A673 (cell line): ENCODE measurements at regions not wholly inside any gene's neighbourhood (a gene's known extent, or its start where the extent isn't known, plus 50 kb on each side); places are given as distances from the start of the nearest gene placed in this dataset.

ENCODE experiments used
- BruUV-seq: library from RNA; stranded (reverse); fragments of 400-500 nt; replicated peaks from 2 replicates; lab custom pipeline; 2021; lab: Mats Ljungman, UMichigan
- CTCF ChIA-PET: fragments of 300-600 bp; sonication (Branson Sonifier 250); formaldehyde crosslinking; loops from one replicate; lab custom pipeline; 2022; ENCODE audit warnings: antibody characterized with exemption; lab: Charles Lee
- POLR2A ChIA-PET: fragments of 300-600 bp; sonication (Branson Sonifier 250); formaldehyde crosslinking; loops from one replicate; lab custom pipeline; 2022; ENCODE audit warnings: antibody characterized with exemption; ENCODE audit not compliant: low non-redundant PET; lab: Charles Lee
- DNase-seq: peaks from one replicate; pipeline ENCODE4 v3.0.0-alpha.2; 2015; ENCODE audit warnings: low spot score
- H3K27ac ChIP-seq: fragments of 200-600 bp; sonication (generic); 2 replicates; pipeline ENCODE4 v1.5.1; 2016; ENCODE audit warnings: mixed run types, low read depth, mild to moderate bottlenecking, mixed read lengths, antibody characterized with exemption, low read length; ENCODE audit not compliant: poor library complexity, severe bottlenecking
- H3K27me3 ChIP-seq: fragments of 200-600 bp; sonication (generic); replicated peaks from 2 replicates; pipeline ENCODE4 v1.6.1; 2017; ENCODE audit warnings: mixed run types, low read depth, mild to moderate bottlenecking, mixed read lengths, antibody characterized with exemption, low read length; ENCODE audit not compliant: insufficient read depth, poor library complexity
- H3K36me3 ChIP-seq: fragments of 200-600 bp; sonication (generic); 2 replicates; pipeline ENCODE4 v1.6.1; 2016; ENCODE audit warnings: mixed run types, mild to moderate bottlenecking, mixed read lengths, antibody characterized with exemption, low read length; ENCODE audit not compliant: insufficient read depth, poor library complexity, severe bottlenecking
- H3K4me1 ChIP-seq: fragments of 200-600 bp; sonication (generic); 2 replicates; pipeline ENCODE4 v1.6.1; 2017; ENCODE audit warnings: mixed run types, mild to moderate bottlenecking, mixed read lengths, antibody characterized with exemption, low read length; ENCODE audit not compliant: insufficient read depth, poor library complexity, severe bottlenecking
- H3K4me3 ChIP-seq: fragments of 200-600 bp; sonication (generic); 2 replicates; pipeline ENCODE4 v1.5.1; 2016; ENCODE audit warnings: low read depth, mixed run types, mild to moderate bottlenecking, mixed read lengths, low read length; ENCODE audit not compliant: poor library complexity, severe bottlenecking
- H3K9me3 ChIP-seq: fragments of 200-600 bp; sonication (generic); 2 replicates; pipeline ENCODE4 v1.6.1; 2016; ENCODE audit warnings: mixed run types, low read depth, mild to moderate bottlenecking, mixed read lengths, antibody characterized with exemption, low read length; ENCODE audit not compliant: poor library complexity, severe bottlenecking
- EZH2 ChIP-seq: fragments of 200-600 bp; sonication (generic); IDR thresholded peaks from 2 replicates; pipeline ENCODE4 v1.6.1; 2017; ENCODE audit warnings: borderline replicate concordance, low read depth, mild to moderate bottlenecking, mixed read lengths, antibody characterized with exemption, low read length; ENCODE audit not compliant: poor library complexity, severe bottlenecking
- intact Hi-C: fragments of 100-400 bp; cut with micrococcal nuclease; formaldehyde crosslinking; loops from one replicate; pipeline ENCODE4 v1.10.0; 2022; ENCODE audit not compliant: unreplicated experiment
- TF ChIP-seq, protein P1 (sequence below): fragments of 300-800, 200-600 bp; sonication (generic); conservative IDR thresholded peaks from 2 replicates; pipeline ENCODE4 v1.5.1; 2017; ENCODE audit warnings: low read depth, mild to moderate bottlenecking, antibody characterized with exemption, low read length, moderate library complexity, mixed read lengths

DNA sequence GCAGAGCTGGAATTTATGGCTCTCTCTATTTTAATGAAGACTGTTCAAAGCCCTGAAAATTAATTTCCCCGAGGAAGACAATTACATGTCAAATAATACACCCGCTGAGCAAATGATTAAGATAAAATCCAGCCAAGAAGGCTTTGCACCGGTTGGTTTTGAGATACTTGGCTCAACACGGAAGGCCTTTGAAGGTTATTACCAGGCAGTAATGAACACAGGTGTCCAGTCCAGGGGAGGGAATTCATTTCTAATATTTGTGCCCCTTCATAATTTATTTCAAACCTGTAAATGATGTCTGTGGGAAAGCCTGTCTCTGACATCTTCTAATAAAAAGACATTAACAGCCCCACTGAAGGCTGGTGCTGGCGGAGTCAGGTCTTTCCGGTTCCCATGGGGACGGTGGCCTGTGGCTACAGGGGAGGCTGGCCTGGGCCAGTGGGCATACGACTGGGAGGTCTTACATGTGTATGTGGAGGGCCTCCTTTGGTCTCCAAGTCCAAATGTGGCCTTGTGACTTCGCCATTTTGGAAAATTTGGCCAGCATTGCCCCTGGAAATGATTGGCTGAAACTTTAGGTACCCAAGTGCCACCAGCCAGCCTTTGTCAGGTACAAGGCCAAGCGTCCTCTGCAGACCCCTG is 49.9 kb upstream of the IQSEC1 start:
- POLR2A ChIA-PET: no interaction called here
- DNase-seq: no peak
- TF ChIP-seq, protein P1, sequence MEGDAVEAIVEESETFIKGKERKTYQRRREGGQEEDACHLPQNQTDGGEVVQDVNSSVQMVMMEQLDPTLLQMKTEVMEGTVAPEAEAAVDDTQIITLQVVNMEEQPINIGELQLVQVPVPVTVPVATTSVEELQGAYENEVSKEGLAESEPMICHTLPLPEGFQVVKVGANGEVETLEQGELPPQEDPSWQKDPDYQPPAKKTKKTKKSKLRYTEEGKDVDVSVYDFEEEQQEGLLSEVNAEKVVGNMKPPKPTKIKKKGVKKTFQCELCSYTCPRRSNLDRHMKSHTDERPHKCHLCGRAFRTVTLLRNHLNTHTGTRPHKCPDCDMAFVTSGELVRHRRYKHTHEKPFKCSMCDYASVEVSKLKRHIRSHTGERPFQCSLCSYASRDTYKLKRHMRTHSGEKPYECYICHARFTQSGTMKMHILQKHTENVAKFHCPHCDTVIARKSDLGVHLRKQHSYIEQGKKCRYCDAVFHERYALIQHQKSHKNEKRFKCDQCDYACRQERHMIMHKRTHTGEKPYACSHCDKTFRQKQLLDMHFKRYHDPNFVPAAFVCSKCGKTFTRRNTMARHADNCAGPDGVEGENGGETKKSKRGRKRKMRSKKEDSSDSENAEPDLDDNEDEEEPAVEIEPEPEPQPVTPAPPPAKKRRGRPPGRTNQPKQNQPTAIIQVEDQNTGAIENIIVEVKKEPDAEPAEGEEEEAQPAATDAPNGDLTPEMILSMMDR: no peak
- no peak for TF ChIP-seq EZH2
- Histone ChIP-seq H3K27me3 (peaks cover 15% of the 10 kb centered on the region), H3K4me1 (no peaks in the 10 kb centered on the region), H3K27ac (no peak overlapping the region), H3K9me3 (no peaks in the 10 kb centered on the region), H3K36me3 (no peaks in the 10 kb centered on the region), H3K4me3 (no peak overlapping the region)
- no TSS peak for BruUV-seq
- intact Hi-C loops: no loop called here
- CTCF ChIA-PET: no interaction called here
